HG03354 (cell line): ENCODE measurements at regions not wholly inside any gene's neighbourhood (a gene's known extent, or its start where the extent isn't known, plus 50 kb on each side); places are given as distances from the start of the nearest gene placed in this dataset.
"Not testable (repeated sequence)": the region's sequence is repeated elsewhere in the genome, so short reads cannot be mapped to it uniquely, and the experiment has no call there.

ENCODE experiments used
- ATAC-seq: cut with Tn5 transposase; IDR thresholded peaks from one replicate; pipeline ENCODE4 v1.9.1; 2021; ENCODE audit warnings: mild to moderate bottlenecking; ENCODE audit not compliant: unreplicated experiment, poor library complexity, severe bottlenecking

DNA sequence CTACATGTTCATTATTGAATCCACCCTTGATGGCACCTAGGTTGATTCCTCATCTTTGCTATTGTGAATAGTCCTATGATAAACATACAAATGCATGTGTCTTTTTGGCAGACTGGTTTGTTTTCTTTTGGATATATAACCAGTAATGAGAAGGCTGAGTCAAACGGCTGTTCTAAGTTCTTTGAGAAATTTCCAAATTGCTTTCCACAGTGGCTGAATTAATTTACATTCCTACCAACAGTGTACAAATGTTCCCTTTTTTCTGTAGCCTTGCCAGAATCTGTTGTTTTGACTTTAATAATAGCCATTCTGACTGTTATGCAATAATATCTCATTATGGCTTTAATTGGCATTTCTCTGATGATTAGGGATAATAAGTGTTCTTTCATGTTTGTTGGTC, 184.9 kb downstream of the CASP12 start:
- no peak for ATAC-seq

DNA sequence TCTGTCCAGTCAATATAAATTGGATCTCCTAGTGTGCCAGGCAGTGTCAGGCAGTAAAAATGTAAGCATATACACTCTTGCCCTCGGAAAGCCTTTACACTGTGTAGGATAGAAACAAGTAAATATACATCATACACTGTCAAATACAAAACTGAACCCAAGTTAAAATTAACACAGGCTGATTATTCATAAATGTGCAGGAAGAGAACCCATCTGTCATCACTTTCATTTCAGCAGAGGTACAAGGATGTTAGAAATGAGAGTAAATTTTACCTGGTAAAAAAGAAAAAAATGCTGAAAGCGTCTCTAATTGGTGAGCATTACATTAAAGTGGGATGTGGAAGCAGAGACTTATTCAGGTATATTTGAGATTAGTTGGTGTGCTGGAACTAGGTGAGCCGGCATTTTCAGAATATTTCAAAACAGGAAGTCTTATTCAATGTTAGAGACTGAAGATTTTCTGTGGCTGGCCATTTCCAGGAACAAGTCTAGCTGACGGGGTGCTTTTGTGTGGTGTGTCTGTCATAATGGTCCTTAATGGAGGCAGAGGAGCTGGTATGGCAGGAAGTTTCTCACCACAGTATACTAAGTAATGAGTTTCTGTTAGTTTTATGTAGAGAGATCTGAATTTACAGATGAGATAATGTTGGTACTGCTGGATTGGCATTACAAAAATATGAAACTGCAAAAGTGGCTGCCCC, 192.6 kb downstream of the CASP12 start:
- peak; percentile 99 for ATAC-seq

GRCh38 chr11:104704888-104705287, 193.4 kb downstream of the CASP12 start:
- no peak for ATAC-seq

DNA sequence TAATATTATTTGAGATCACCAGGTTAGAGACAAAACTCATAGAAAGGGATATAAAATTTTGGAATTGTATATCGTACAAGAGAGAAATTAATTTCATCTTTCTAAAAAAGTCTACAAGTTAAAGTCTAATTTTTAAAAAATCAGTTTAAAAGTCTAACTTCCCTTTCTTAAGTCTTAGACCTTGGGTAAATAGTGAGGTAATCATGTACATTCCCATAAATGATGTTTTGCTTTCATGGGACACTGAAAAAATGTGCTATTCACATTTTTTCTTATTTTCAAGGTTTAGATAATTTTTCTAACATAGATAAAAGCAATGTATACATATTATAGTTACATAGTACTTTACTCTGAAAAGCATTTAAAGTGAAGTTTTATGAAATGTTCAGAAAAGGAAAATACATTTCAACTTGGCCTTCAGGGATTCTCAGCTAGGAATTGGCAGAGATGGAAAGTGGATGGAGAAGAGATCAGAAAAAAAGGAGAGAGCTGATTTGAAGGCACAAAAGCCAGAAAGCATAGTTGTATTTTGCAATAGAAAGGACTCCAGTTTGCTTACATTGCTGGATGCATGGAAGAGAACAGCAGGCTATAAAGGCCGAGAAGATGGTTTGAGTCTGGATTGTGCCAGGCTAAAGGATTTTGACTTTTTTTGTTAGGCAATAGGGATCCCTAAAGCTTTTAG, 194.0 kb downstream of the CASP12 start:
- no peak for ATAC-seq

DNA sequence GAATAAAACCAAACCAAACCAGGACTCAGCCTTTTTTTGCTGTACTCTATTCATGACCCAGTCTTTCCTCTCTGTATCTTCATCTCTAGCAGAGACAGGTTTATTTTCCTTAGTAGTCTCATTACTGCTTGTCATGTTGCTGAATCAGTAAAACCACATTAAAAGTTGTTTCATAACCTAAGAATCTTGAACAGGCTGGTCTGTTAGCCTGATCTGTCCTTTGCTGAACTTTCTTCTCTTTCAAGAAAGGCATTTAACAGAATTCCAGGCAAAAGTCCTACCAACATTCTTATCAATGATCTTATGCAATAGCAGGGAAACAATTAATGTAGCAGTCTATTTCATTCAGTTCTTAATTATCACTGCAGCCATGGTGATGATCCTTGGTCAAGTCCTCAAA, 197.7 kb downstream of the CASP12 start:
- no peak for ATAC-seq

GRCh38 chr11:104699981-104700380, 198.3 kb downstream of the CASP12 start:
- ATAC-seq, result no peak

DNA sequence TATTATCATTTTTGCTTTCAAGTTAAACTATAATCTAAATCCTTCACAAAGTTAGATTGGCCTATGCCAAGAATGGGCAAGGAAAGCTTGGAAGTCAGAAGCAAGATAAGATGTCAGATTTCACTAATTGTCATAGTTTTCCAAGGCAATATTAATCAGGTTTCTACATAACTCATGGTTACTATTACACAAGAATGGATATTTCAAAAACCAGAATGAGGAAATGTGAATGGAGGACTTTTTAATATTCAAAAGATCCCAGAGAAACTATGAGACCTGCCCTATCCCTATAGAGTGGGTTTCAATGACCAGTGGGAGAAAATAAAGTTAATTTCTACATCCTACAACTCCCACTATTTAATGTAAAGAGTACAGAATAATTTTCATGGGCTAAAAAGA, 203.2 kb downstream of the CASP12 start:
- ATAC-seq, result no peak

GRCh38 chr11:104694259-104695064, 203.8 kb downstream of the CASP12 start:
- no peak for ATAC-seq

DNA sequence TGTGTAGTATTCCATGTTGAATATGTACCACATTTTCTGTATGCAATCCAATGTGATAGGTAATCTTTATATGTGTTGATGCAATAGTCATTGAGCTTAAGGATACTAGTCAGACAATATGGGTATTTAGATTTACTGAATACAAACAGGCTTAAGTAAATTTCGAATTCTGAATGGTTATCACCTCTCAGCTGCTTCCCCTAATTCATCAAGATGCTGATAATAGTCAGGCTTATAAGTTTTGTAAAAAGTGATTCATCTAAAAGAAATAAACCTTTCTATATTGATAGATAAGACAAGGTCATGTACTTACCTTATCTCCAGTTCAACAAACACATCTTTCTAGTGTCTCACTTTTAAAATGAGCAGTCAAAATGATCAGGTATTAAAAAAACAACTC, 205.5 kb downstream of the CASP12 start:
- ATAC-seq, result no peak

DNA sequence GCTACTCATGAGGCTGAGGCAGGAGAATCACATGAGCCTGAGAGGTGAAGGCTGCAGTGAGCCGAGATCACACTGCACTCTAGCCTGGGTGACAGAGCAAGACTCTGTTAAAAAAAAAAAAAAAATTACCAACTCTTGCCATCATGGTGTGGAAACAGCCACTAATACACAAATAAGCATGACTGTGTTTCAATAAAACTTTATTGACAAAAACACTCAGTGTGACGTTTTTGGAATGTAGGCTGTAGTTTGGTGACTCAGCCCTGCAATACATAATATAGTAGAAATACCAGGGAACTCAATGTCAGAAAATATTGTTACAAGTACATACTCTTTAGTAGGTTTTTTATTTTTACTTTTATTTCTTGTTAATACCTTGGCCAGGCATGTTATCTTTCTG, 207.1 kb downstream of the CASP12 start:
- no peak for ATAC-seq

DNA sequence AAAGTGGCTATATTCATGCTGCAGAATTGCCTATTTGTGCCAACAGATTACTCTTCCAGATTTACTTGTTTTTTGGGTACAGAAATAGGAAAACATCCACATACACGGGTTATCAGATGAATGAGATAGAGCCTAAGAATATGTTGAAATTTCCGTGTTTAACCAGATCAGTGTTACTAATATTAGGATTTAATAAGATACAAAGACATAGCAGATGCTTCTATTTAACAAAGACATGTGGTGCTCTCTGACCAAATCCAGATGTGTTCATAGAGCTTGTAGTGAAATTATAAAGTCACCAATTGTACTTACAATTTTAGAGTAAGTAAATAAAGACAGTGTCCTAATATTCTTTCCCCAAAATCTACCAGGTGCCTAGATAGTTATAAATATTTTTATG, 208.0 kb downstream of the CASP12 start:
- no peak for ATAC-seq

DNA sequence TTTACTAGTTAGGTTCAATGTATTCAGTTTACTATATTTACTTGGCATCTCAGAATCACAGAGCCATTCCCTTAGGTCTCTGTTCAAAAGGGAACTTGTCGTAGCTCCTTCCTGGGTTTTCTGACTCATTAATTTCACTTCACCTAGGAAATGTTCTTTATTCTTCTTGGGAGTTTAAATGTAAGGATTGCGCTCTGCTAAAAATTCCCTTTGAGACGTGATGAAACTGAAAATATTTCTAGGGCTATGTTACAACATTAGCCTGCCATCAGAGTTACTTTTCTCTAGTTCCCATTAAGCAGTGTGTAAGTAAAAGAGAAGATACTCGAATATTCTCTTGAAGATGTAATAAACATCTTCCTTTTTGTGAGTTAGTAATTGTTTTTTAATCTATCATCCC, 209.5 kb downstream of the CASP12 start:
- ATAC-seq, result no peak

DNA sequence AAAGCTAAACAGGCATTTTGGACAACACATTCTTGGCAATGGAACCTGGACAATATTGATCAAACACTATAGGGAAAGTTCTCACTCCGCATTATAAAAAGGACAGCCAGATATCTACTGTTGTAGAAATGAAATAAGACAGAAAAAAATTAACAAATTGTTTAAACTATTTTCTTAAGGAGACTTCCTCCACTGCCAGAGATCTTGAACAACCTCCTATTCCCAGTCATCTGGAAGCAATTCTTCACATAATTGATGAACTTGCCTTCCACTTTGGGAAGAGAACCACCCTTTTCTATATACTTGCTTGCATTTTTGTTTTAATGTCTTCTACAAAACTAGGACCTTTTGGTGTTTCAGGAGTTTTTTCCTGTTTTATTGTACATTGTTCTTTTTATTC, 216.1 kb downstream of the CASP12 start:
- ATAC-seq, result no peak

GRCh38 chr11:104679258-104679657, 219.0 kb downstream of the CASP12 start:
- ATAC-seq, result no peak

DNA sequence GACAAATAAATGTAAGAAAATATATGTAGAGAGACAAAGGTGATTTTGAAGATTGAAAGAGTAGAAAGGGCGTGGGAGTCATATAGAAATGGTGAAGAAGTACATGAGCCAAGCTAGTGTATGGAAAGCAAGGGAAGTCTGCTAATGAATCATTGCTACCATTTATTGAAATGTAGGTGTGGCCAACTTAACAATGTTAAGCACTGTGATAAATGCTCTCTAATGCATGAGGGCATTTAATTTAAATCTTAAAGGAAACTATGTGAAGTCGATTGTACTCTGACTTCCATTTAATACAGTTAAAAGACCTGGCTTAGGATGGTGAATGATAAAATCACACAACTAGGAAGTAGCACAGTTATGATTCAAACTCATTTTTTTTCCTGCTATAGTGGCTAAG, 219.9 kb downstream of the CASP12 start:
- no peak for ATAC-seq

GRCh38 chr11:104677069-104677468, 221.2 kb downstream of the CASP12 start:
- ATAC-seq, result not testable (repeated sequence)

- ATAC-seq, result no peak
Measured at GRCh38 chr11:104672897-104673296, 225.4 kb downstream of the CASP12 start.

DNA sequence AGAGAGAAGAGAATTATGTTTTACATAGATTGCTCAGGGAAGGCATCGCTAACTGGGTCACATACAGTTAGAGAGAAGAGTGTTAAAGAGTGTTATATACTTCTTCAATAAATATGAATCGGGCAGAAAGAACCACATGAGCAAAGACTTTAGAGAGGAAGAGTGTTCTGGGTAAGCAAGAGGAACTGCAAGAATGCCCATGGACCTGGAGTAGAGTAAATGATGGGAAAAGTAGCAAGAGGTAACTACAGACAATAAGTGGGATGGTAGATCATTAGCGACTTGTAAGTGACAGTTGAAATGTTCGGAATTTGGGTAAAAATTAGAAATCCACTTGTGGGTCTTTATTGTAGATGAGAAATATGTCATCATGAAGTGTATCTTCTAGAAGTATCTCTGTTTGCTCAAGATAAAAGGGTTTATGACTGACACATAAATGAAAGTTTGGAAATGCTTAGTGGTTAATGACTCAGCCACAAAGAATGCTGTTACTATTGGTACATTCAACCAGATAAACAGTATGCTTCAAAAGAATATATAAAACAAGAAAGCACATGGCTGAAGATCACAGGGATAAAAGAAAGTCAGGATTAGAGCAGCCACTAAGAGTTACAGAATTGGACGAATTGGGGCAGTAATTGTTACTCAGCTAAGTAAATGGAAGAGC, 229.3 kb downstream of the CASP12 start:
- no peak for ATAC-seq

- ATAC-seq, result no peak
Measured at GRCh38 chr11:104666624-104667023, 231.6 kb downstream of the CASP12 start.

GRCh38 chr11:104665641-104666040, 232.6 kb downstream of the CASP12 start:
- ATAC-seq, result no peak
